ENCODE measurements at regions not wholly inside any gene's neighbourhood (a gene's known extent, or its start where the extent isn't known, plus 50 kb on each side); places are given as distances from the start of the nearest gene placed in this dataset.

GRCh38 chr18:68472701-68473295 lies 242.1 kb downstream of the TMX3 start:
- Histone ChIP-seq H3K4ac (replicated peaks; ENCODE audit: insufficient read length, low read depth, low read length) (no peak overlapping the region), H2BK15ac (ENCODE audit: low read length) (no peak overlapping the region), H2BK20ac (ENCODE audit: low read length) (no peak overlapping the region), H3K23ac (ENCODE audit: insufficient read length) (no peak overlapping the region), H3K4me1 (replicated peaks in 1 of 4; ENCODE audit: control insufficient read depth in 3 of 4, insufficient read depth in 4 of 4, low read length in 3 of 4) (no peaks in the 10 kb centered on the region), H4K91ac (replicated peaks; ENCODE audit: insufficient read length, low read length) (no peak overlapping the region), H3K14ac (ENCODE audit: insufficient read length) (no peak overlapping the region), H3K56ac (replicated peaks; ENCODE audit: insufficient read length, low read depth, low read length) (no peak overlapping the region), H2BK5ac (ENCODE audit: low read depth, low read length) (no peak overlapping the region), H3K9me3 (ENCODE audit: insufficient read depth in 2 of 2, low read depth in 1 of 2, low read length in 1 of 2) (no peaks in the 10 kb centered on the region), H4K20me1 (replicated peaks in 1 of 2; ENCODE audit: control insufficient read depth in 1 of 2, insufficient read depth in 2 of 2, low read length in 2 of 2) (no peaks in the 10 kb centered on the region), H2AK5ac (ENCODE audit: low read depth, low read length) (no peak overlapping the region), H3K27ac (ENCODE audit: low read depth, low read length) (no peak overlapping the region), H3K79me2 (ENCODE audit: control insufficient read depth in 1 of 2, insufficient read depth in 2 of 2, low read length in 2 of 2) (no peaks in the 10 kb centered on the region), H3K79me1 (ENCODE audit: low read depth, low read length) (no peaks in the 10 kb centered on the region), H2AFZ (ENCODE audit: low read length) (no peak overlapping the region), H3K18ac (ENCODE audit: extremely low read depth, low read length) (no peak overlapping the region), H4K5ac (ENCODE audit: insufficient read length, low read depth, low read length) (no peak overlapping the region), H3K27me3 (replicated peaks in 1 of 4; ENCODE audit: control insufficient read depth in 3 of 4, extremely low read depth in 1 of 4, insufficient read depth in 3 of 4, low read length in 3 of 4) (no peaks in the 10 kb centered on the region), H4K8ac (ENCODE audit: extremely low read depth, insufficient read depth, low read length) (no peak overlapping the region), H3K36me3 (ENCODE audit: control insufficient read depth in 2 of 4, insufficient read depth in 4 of 4, low read length in 3 of 4) (no peaks in the 10 kb centered on the region), H2BK12ac (ENCODE audit: low read depth, low read length) (no peak overlapping the region), H3K23me2 (ENCODE audit: low read depth, low read length) (no peaks in the 10 kb centered on the region), H3K4me3 (ENCODE audit: extremely low read depth in 1 of 4, insufficient read depth in 2 of 4, low read depth in 3 of 4, low read length in 4 of 4) (no peak overlapping the region), H3K9ac (replicated peaks in 1 of 4; ENCODE audit: extremely low read depth in 1 of 4, low read depth in 3 of 4, low read length in 3 of 4) (no peak overlapping the region), H2BK120ac (replicated peaks; ENCODE audit: low read depth, low read length) (no peak overlapping the region), H3K4me2 (ENCODE audit: insufficient read depth in 1 of 2, low read depth in 2 of 2, low read length in 2 of 2) (no peak overlapping the region)
- no peak for DNase-seq (ENCODE audit: low read depth in 1 of 2, low spot score in 2 of 2)
- no peak for FAIRE-seq
- ChIA-PET CTCF (ENCODE audit: partially characterized antibody) (no interaction called here), POLR2A (ENCODE audit: partially characterized antibody) (no interaction called here)
- no peak for TF ChIP-seq POLR2A (IDR thresholded peaks at IDR 0.05; ENCODE audit: control extremely low read depth in 1 of 2, low read depth in 2 of 2, low read length in 2 of 2)
- no peak for TF ChIP-seq ZNF274 (IDR thresholded peaks at IDR 0.05; ENCODE audit: borderline replicate concordance, extremely low read depth, low read length)
- TF ChIP-seq RAD21 (IDR thresholded peaks at IDR 0.05 in 1 of 2, conservative IDR thresholded peaks at IDR 0.05 in 1 of 2; ENCODE audit: low read depth in 2 of 2, low read length in 2 of 2), result no peak
- no peak for TF ChIP-seq EZH2 (IDR thresholded peaks at IDR 0.05; ENCODE audit: low read depth, low read length, severe bottlenecking)
- TF ChIP-seq ATF2 (IDR thresholded peaks at IDR 0.05; ENCODE audit: low read length), result no peak
- no peak for TF ChIP-seq POU5F1 (IDR thresholded peaks at IDR 0.05; ENCODE audit: low read depth, low read length)
- no peak for TF ChIP-seq BCL11A (IDR thresholded peaks at IDR 0.05; ENCODE audit: low read depth in 2 of 2, low read length in 2 of 2)
- no peak for TF ChIP-seq POLR2AphosphoS5 (IDR thresholded peaks at IDR 0.05; ENCODE audit: low read depth, low read length)
